B cell (primary cell): ENCODE measurements at regions not wholly inside any gene's neighbourhood (a gene's known extent, or its start where the extent isn't known, plus 50 kb on each side); places are given as distances from the start of the nearest gene placed in this dataset.

Experiments used
- ATAC-seq: fragments of 200-7000 bp; cut with Tn5 transposase; one replicate; pipeline ENCODE4 v1.10.0; 2021; ENCODE audit warnings: low read depth, mild to moderate bottlenecking, moderate number of reproducible peaks, moderate library complexity
- CTCF ChIA-PET: fragments of 350-600 bp; sonication (Branson Sonifier 250); formaldehyde crosslinking; loops from one replicate; lab custom pipeline; 2021; ENCODE audit warnings: antibody characterized with exemption, inconsistent platforms; lab: Charles Lee
- POLR2A ChIA-PET: fragments of 350-600 bp; sonication (Branson Sonifier 250); formaldehyde crosslinking; loops from one replicate; lab custom pipeline; 2021; ENCODE audit warnings: antibody characterized with exemption; lab: Charles Lee
- DNase-seq: peaks from one replicate; pipeline ENCODE4 v3.0.0; 2013
- H2AFZ ChIP-seq: 2 replicates; pipeline ENCODE4 v1.6.1; 2012; ENCODE audit warnings: mild to moderate bottlenecking, low read depth, low read length; ENCODE audit not compliant: insufficient read depth, poor library complexity, severe bottlenecking
- H3K27ac ChIP-seq, 2 donors: 1 replicate in 1 of 2; 2 replicates in 1 of 2; pipeline ENCODE4 v1.5.1; 2012 to 2013; ENCODE audit warnings: low read length in 2 of 2, mild to moderate bottlenecking in 2 of 2, moderate library complexity in 1 of 2
- H3K27me3 ChIP-seq, 4 experiments: fragments of 200-600 bp in 1 of 4; sonication (generic) in 1 of 4; replicated peaks in 1 of 4; 1 replicate in 2 of 4; 2 replicates in 2 of 4; pipeline versions ENCODE4 v1.6.1 to v1.7.0; 2013 to 2016; ENCODE audit warnings: low read length in 3 of 4, mild to moderate bottlenecking in 2 of 4, mixed read lengths in 1 of 4, moderate library complexity in 1 of 4; ENCODE audit not compliant: insufficient read depth in 4 of 4, control insufficient read depth in 3 of 4; ENCODE audit errors: control extremely low read depth in 1 of 4
- H3K36me3 ChIP-seq, 2 experiments: replicated peaks in 1 of 2; 1 replicate in 1 of 2; 2 replicates in 1 of 2; pipeline versions ENCODE4 v1.6.1 to v1.7.1; 2013; ENCODE audit warnings: low read length in 1 of 2; ENCODE audit not compliant: insufficient read depth in 2 of 2, control insufficient read depth in 1 of 2; ENCODE audit errors: control extremely low read depth in 1 of 2, extremely low read depth in 1 of 2
- H3K4me1 ChIP-seq, 2 donors: fragments of 200-600 bp in 1 of 2; sonication (generic) in 1 of 2; 1 replicate in 1 of 2; 2 replicates in 1 of 2; pipeline versions ENCODE4 v1.5.1 to v1.6.1; 2013 to 2017; ENCODE audit warnings: low read length in 2 of 2; ENCODE audit not compliant: control insufficient read depth in 2 of 2, insufficient read depth in 2 of 2
- H3K4me2 ChIP-seq: replicated peaks from 2 replicates; pipeline ENCODE3; 2012; ENCODE audit warnings: mild to moderate bottlenecking, low read depth, low read length; ENCODE audit not compliant: poor library complexity, severe bottlenecking
- H3K4me3 ChIP-seq, 5 experiments: fragments of 200-600 bp in 1 of 5; sonication (generic) in 1 of 5; 1 replicate in 3 of 5; 2 replicates in 2 of 5; pipeline versions ENCODE4 v1.5.1 to v1.7.0; 2011 to 2016; ENCODE audit warnings: low read length in 4 of 5, mild to moderate bottlenecking in 4 of 5, low read depth in 2 of 5, control low read depth in 1 of 5, moderate library complexity in 1 of 5; ENCODE audit not compliant: insufficient read depth in 1 of 5; ENCODE audit errors: control extremely low read depth in 1 of 5, extremely low read depth in 1 of 5
- H3K79me2 ChIP-seq: fragments of 200-600 bp; sonication (generic); one replicate; pipeline ENCODE4 v1.6.0; 2016; ENCODE audit warnings: low read length; ENCODE audit not compliant: control insufficient read depth, insufficient read depth
- H3K9ac ChIP-seq: fragments of 200-600 bp; sonication (generic); 2 replicates; pipeline ENCODE4 v1.6.1; 2017; ENCODE audit warnings: mild to moderate bottlenecking, low read length, moderate library complexity
- H3K9me3 ChIP-seq, 3 donors: one replicate each; pipeline versions ENCODE4 v1.6.1 to v1.7.1; 2013; ENCODE audit warnings: low read length in 2 of 3; ENCODE audit not compliant: control insufficient read depth in 2 of 3, insufficient read depth in 1 of 3; ENCODE audit errors: control extremely low read depth in 1 of 3
- H4K20me1 ChIP-seq: 2 replicates; pipeline ENCODE4 v1.6.0; 2012; ENCODE audit warnings: mild to moderate bottlenecking, low read length; ENCODE audit not compliant: insufficient read depth, control insufficient read depth, poor library complexity, severe bottlenecking
- H3K27ac Mint-ChIP-seq: one replicate; pipeline ENCODE4 v1.8.0; 2021; ENCODE audit warnings: mixed read lengths
- H3K27me3 Mint-ChIP-seq: one replicate; pipeline ENCODE4 v1.8.0; 2021; ENCODE audit warnings: mixed read lengths
- H3K4me1 Mint-ChIP-seq: one replicate; pipeline ENCODE4 v1.8.0; 2021; ENCODE audit warnings: mixed read lengths
- H3K4me3 Mint-ChIP-seq: one replicate; pipeline ENCODE4 v1.8.0; 2021; ENCODE audit warnings: mixed read lengths
- H3K9me3 Mint-ChIP-seq: one replicate; pipeline ENCODE4 v1.8.0; 2022; ENCODE audit warnings: mixed read lengths; ENCODE audit not compliant: insufficient read depth
- EZH2 ChIP-seq: IDR thresholded peaks from 2 replicates; pipeline ENCODE4 v1.6.1; 2012; ENCODE audit warnings: borderline replicate concordance, low read depth, mild to moderate bottlenecking, moderate library complexity, low read length; ENCODE audit not compliant: insufficient read depth, poor library complexity, severe bottlenecking
- WGBS: methylation state at CpG from one replicate; pipeline ENCODE4 v1.1.5; 2013; ENCODE audit warnings: missing lambda C conversion rate; ENCODE audit not compliant: insufficient coverage; 5-methylcytosine and 5-hydroxymethylcytosine counted together
- intact Hi-C: fragments of 100-400 bp; cut with micrococcal nuclease; formaldehyde crosslinking; loops from one replicate; pipeline ENCODE4 v1.10.0; 2022
- TF ChIP-seq, protein P1 (sequence below): fragments of 200-600 bp; IDR thresholded peaks from one replicate; pipeline ENCODE4 v1.8.0; 2022; ENCODE audit warnings: antibody characterized with exemption, mild to moderate bottlenecking

DNA sequence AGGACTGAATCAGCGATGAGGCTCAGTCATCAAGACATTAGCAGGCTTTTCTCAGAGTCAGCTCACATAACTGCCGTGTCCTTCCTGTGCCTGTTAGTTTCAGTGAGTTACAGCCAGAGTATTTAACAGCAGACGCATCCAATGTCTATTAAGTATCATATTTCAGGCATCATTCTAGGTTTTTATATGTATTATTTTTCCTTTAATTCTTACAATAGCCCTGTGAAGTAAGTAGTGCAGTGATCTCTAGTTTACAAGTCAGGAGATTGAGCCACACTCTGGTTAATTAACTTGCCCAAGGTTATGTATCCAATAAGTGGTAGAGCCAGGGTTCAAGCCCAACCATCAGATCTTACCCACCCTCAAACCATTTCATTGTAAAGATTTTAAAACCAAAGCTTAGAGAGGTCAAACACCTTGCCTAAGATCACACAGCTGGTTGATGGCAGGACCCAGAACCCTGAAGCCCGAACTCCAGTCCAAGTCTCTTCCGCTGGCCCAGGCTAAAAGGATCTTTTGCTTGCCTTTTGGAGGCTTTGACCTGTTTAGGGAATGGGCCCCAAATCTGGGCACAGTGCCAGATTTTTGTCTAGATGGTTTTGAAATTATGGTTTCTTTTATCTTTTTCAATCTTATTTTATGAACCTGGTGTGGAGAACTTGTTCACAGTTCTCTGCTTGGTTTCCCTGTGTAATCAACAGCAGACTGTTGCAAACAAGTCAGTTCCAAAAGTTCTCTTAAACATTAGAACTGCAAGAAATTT is 261.2 kb upstream of the CLINT1 start:
- peaks cover 13% of the 10 kb centered on the region for H3K4me1 Mint-ChIP-seq
- intact Hi-C loops = no loop called here
- Histone ChIP-seq H3K4me1 (peaks cover 0 to 3% of the 10 kb centered on the region in 2 donors), H3K4me2 (no peak overlapping the region), H3K79me2 (no peaks in the 10 kb centered on the region), H3K27me3 (peaks cover 0 to 5% (median 0%) of the 10 kb centered on the region in 4 experiments), H3K4me3 (no peak overlapping the region), H4K20me1 (no peaks in the 10 kb centered on the region), H3K9ac (no peak overlapping the region), H3K9me3 (no peaks in the 10 kb centered on the region), H2AFZ (no peak overlapping the region), H3K27ac (no peak overlapping the region), H3K36me3 (no peaks in the 10 kb centered on the region)
- H3K27me3 Mint-ChIP-seq = peaks cover 27% of the 10 kb centered on the region
- WGBS = 100% methylated on average over 3 of the region's 5 CpGs
- ChIA-PET CTCF (interaction anchor here (0.8 kb wide), 1 partner anchor 45 kb away, joined by 3 read pairs; no protein-coding TSS in a partner anchor), POLR2A (no interaction called here)
- TF ChIP-seq, protein P1, sequence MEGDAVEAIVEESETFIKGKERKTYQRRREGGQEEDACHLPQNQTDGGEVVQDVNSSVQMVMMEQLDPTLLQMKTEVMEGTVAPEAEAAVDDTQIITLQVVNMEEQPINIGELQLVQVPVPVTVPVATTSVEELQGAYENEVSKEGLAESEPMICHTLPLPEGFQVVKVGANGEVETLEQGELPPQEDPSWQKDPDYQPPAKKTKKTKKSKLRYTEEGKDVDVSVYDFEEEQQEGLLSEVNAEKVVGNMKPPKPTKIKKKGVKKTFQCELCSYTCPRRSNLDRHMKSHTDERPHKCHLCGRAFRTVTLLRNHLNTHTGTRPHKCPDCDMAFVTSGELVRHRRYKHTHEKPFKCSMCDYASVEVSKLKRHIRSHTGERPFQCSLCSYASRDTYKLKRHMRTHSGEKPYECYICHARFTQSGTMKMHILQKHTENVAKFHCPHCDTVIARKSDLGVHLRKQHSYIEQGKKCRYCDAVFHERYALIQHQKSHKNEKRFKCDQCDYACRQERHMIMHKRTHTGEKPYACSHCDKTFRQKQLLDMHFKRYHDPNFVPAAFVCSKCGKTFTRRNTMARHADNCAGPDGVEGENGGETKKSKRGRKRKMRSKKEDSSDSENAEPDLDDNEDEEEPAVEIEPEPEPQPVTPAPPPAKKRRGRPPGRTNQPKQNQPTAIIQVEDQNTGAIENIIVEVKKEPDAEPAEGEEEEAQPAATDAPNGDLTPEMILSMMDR = no peak
- TF ChIP-seq EZH2 = no peak
- no peak for ATAC-seq
- no peak overlapping the region for H3K4me3 Mint-ChIP-seq
- no peak for DNase-seq
- H3K9me3 Mint-ChIP-seq = no peaks in the 10 kb centered on the region
- no peak overlapping the region for H3K27ac Mint-ChIP-seq

- H3K27me3 Mint-ChIP-seq = peaks cover 37% of the 10 kb centered on the region
- TF ChIP-seq, protein P1 = no peak
- no peak for TF ChIP-seq EZH2
- CTCF ChIA-PET = no interaction called here
Observed at GRCh38 chr5:158117467-158118160, 258.7 kb upstream of the CLINT1 start.

More at GRCh38 chr5:158117467-158118160, 258.7 kb upstream of the CLINT1 start:
- Histone ChIP-seq H3K4me3 (no peak overlapping the region), H3K27ac (no peak overlapping the region), H2AFZ (no peak overlapping the region), H3K9ac (no peak overlapping the region), H3K79me2 (no peaks in the 10 kb centered on the region), H3K27me3 (peaks cover 0 to 5% (median 0%) of the 10 kb centered on the region in 4 experiments), H4K20me1 (no peaks in the 10 kb centered on the region), H3K4me2 (no peak overlapping the region), H3K36me3 (no peaks in the 10 kb centered on the region), H3K9me3 (no peaks in the 10 kb centered on the region), H3K4me1 (no peaks in the 10 kb centered on the region)
- Mint-ChIP-seq H3K4me1 (peaks cover 6% of the 10 kb centered on the region), H3K4me3 (no peak overlapping the region), H3K27ac (no peak overlapping the region), H3K9me3 (peaks cover 5% of the 10 kb centered on the region)
- intact Hi-C loops = no loop called here
- POLR2A ChIA-PET = no interaction called here
- no peak for ATAC-seq
- 94% methylated on average over 3 of the region's 6 CpGs for WGBS
- DNase-seq = no peak
